Upper lobe of left lung (tissue), 4 donors: ENCODE measurements at regions not wholly inside any gene's neighbourhood (a gene's known extent, or its start where the extent isn't known, plus 50 kb on each side); places are given as distances from the start of the nearest gene placed in this dataset.

Source experiments
- POLR2A ChIP-seq, 4 donors: fragments of 450-650 bp; IDR thresholded peaks; one replicate each; pipeline ENCODE4 v1.5.1; 2016 to 2017; ENCODE audit warnings: antibody characterized with exemption in 4 of 4, mild to moderate bottlenecking in 2 of 4
- POLR2AphosphoS5 ChIP-seq, 2 donors: sonication (generic); formaldehyde crosslinking; IDR thresholded peaks; one replicate each; pipeline ENCODE4 v1.5.1; 2017; ENCODE audit warnings: antibody characterized with exemption in 2 of 2
- TF ChIP-seq, protein P1 (sequence below), 6 experiments: fragments of 450-650 bp in 4 of 6; fragments of 200-600 bp in 2 of 6; sonication (generic) in 2 of 6; IDR thresholded peaks; one replicate each; pipeline ENCODE4 v1.5.1; 2016 to 2019; ENCODE audit warnings: antibody characterized with exemption in 6 of 6

DNA sequence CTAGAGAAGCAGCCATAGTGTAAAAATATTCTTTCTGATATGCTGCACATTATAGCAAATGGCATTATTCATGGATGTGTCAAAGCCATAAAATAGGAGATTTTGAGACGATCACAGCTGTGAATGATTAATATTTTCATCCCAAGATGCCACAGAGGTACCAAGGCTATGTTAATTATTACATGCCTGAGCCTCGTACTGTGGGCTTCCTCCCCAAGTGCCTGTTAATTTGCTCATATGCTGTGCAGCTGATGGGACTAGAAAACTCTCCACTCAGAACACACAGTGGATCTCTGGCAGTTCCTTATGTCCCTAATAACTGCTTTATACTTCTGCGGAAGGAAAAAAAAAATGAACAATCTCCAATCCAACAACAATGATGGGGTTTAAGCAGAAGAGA, 184.9 kb upstream of the TSHZ2 start:
- TF ChIP-seq, protein P1, sequence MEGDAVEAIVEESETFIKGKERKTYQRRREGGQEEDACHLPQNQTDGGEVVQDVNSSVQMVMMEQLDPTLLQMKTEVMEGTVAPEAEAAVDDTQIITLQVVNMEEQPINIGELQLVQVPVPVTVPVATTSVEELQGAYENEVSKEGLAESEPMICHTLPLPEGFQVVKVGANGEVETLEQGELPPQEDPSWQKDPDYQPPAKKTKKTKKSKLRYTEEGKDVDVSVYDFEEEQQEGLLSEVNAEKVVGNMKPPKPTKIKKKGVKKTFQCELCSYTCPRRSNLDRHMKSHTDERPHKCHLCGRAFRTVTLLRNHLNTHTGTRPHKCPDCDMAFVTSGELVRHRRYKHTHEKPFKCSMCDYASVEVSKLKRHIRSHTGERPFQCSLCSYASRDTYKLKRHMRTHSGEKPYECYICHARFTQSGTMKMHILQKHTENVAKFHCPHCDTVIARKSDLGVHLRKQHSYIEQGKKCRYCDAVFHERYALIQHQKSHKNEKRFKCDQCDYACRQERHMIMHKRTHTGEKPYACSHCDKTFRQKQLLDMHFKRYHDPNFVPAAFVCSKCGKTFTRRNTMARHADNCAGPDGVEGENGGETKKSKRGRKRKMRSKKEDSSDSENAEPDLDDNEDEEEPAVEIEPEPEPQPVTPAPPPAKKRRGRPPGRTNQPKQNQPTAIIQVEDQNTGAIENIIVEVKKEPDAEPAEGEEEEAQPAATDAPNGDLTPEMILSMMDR (IDR thresholded peaks at IDR 0.05) = no peak
- TF ChIP-seq POLR2AphosphoS5 (IDR thresholded peaks at IDR 0.05) (no peak), POLR2A (IDR thresholded peaks at IDR 0.05) (no peak)
